DOHH2 (cell line): ENCODE measurements at regions not wholly inside any gene's neighbourhood (a gene's known extent, or its start where the extent isn't known, plus 50 kb on each side); places are given as distances from the start of the nearest gene placed in this dataset.

Experiments used
- CTCF ChIP-seq: fragments of 200-600 bp; sonication (generic); IDR thresholded peaks from one replicate; pipeline ENCODE4 v1.5.1; 2014; ENCODE audit warnings: antibody characterized with exemption, mild to moderate bottlenecking, low read depth, low read length; ENCODE audit not compliant: poor library complexity, severe bottlenecking
- EZH2phosphoT487 ChIP-seq: fragments of 200-600 bp; sonication (generic); IDR thresholded peaks from 2 replicates; pipeline ENCODE4 v1.6.1; 2017; ENCODE audit warnings: borderline replicate concordance, mild to moderate bottlenecking, antibody characterized with exemption, low read length, moderate library complexity, mixed read lengths

GRCh38 chr6:93021235-93021915, 398.0 kb downstream of the EPHA7 start:
- TF ChIP-seq CTCF (no peak), EZH2phosphoT487 (no peak)
